Dendritic cell treated with granulocyte-macrophage colony-stimulating factor and Interleukin-4, amounts not matched to agents 40 ng/mL and 50 ng/mL, for 4 days (primary cell): ENCODE measurements at regions not wholly inside any gene's neighbourhood (a gene's known extent, or its start where the extent isn't known, plus 50 kb on each side); places are given as distances from the start of the nearest gene placed in this dataset.
"Not testable (repeated sequence)": the region's sequence is repeated elsewhere in the genome, so short reads cannot be mapped to it uniquely, and the experiment has no call there.

Experiments
- H3K27ac Mint-ChIP-seq: one replicate; pipeline ENCODE4 v1.8.0; 2022; ENCODE audit warnings: mild to moderate bottlenecking, mixed read lengths
- H3K27me3 Mint-ChIP-seq: one replicate; pipeline ENCODE4 v1.8.0; 2022; ENCODE audit warnings: mild to moderate bottlenecking, mixed read lengths
- H3K36me3 Mint-ChIP-seq: one replicate; pipeline ENCODE4 v1.8.0; 2022; ENCODE audit warnings: low read depth, mixed read lengths
- H3K4me1 Mint-ChIP-seq: one replicate; pipeline ENCODE4 v1.8.0; 2022; ENCODE audit warnings: low read depth, mixed read lengths
- H3K4me3 Mint-ChIP-seq: one replicate; pipeline ENCODE4 v1.8.0; 2022; ENCODE audit warnings: mild to moderate bottlenecking, moderate library complexity, mixed read lengths
- H3K9me3 Mint-ChIP-seq: one replicate; pipeline ENCODE4 v1.8.0; 2022; ENCODE audit warnings: mixed read lengths
- intact Hi-C: fragments of 100-400 bp; cut with micrococcal nuclease; formaldehyde crosslinking; loops from one replicate; pipeline ENCODE4 v1.15.0; 2022

- Mint-ChIP-seq H3K36me3 (no peaks in the 10 kb centered on the region), H3K27ac (no peak overlapping the region), H3K9me3 (no peaks in the 10 kb centered on the region), H3K4me3 (no peak overlapping the region), H3K27me3 (no peaks in the 10 kb centered on the region), H3K4me1 (no peaks in the 10 kb centered on the region)
- intact Hi-C loops = no loop called here
Measured at GRCh38 chr14:27863166-27863565, 903.4 kb upstream of the FOXG1 start.

- intact Hi-C loops = no loop called here
- Mint-ChIP-seq H3K4me3 (no peak overlapping the region), H3K9me3 (peaks cover 14% of the 10 kb centered on the region), H3K27ac (no peak overlapping the region), H3K4me1 (no peaks in the 10 kb centered on the region), H3K36me3 (no peaks in the 10 kb centered on the region), H3K27me3 (no peaks in the 10 kb centered on the region)
Measured at GRCh38 chr14:27881063-27881462, 885.5 kb upstream of the FOXG1 start.

- no peaks in the 10 kb centered on the region for H3K4me1 Mint-ChIP-seq
- no peaks in the 10 kb centered on the region for H3K36me3 Mint-ChIP-seq
- peaks cover 14% of the 10 kb centered on the region for H3K9me3 Mint-ChIP-seq
- H3K4me3 Mint-ChIP-seq = no peak overlapping the region
- H3K27me3 Mint-ChIP-seq = no peaks in the 10 kb centered on the region
- no peak overlapping the region for H3K27ac Mint-ChIP-seq
- intact Hi-C loops = no loop called here
Measured at GRCh38 chr14:27881646-27882045, 884.9 kb upstream of the FOXG1 start.

DNA sequence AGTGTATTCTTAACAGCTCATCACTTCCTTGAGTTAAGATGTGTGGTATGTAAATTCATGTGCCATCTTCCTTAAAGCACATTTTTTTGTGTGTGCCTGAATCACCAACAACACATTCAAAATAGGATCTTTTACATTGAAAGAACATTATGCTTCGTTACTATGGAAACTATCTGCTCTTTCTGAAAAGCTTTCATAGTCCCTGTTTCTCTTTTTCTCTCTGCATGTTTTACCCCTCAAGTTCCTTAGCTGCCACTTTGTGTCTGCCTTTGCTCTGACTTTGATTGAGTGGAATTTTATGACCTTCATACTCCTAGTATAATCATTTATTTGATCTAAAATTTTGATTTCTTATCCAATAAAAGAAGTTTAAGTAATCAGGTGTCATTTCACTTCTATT, 880.3 kb upstream of the FOXG1 start:
- no peak overlapping the region for H3K4me3 Mint-ChIP-seq
- H3K9me3 Mint-ChIP-seq = peaks cover 14% of the 10 kb centered on the region
- no peak overlapping the region for H3K27ac Mint-ChIP-seq
- H3K27me3 Mint-ChIP-seq = no peaks in the 10 kb centered on the region
- no peaks in the 10 kb centered on the region for H3K4me1 Mint-ChIP-seq
- intact Hi-C loops = no loop called here
- H3K36me3 Mint-ChIP-seq = no peaks in the 10 kb centered on the region

- H3K9me3 Mint-ChIP-seq = no peaks in the 10 kb centered on the region
- no peak overlapping the region for H3K4me3 Mint-ChIP-seq
- no peaks in the 10 kb centered on the region for H3K27me3 Mint-ChIP-seq
- intact Hi-C loops = no loop called here
- no peaks in the 10 kb centered on the region for H3K4me1 Mint-ChIP-seq
- H3K36me3 Mint-ChIP-seq = no peaks in the 10 kb centered on the region
- H3K27ac Mint-ChIP-seq = no peak overlapping the region
Measured at GRCh38 chr14:27890259-27890658, 876.3 kb upstream of the FOXG1 start.

- H3K4me1 Mint-ChIP-seq, H3K27ac Mint-ChIP-seq, H3K27me3 Mint-ChIP-seq, H3K9me3 Mint-ChIP-seq, H3K36me3 Mint-ChIP-seq, H3K4me3 Mint-ChIP-seq, intact Hi-C loops: not testable (repeated sequence)
Measured at GRCh38 chr14:27908484-27908883, 858.1 kb upstream of the FOXG1 start.

- intact Hi-C loops = no loop called here
- H3K27me3 Mint-ChIP-seq = no peaks in the 10 kb centered on the region
Measured at GRCh38 chr14:27916326-27916725, 850.3 kb upstream of the FOXG1 start.

DNA sequence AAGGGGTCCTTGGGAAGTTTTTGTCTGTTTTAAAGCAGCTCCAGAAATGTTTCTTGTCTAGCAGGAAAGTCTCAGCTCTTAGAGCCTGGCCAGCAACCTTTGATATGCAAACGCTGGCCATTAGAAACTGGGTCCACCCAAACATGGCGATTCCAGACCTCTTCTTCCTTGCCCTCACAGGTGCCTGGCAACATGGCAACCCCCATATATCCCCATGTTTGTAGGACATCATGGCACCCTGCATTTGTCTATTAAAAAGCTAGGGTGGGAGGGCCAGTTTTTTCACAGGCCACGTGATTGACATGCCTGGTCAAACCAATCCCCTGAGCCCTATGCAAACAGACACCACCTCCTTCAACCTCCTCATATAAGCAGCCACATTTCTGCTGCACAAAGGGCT, 848.7 kb upstream of the FOXG1 start:
- H3K4me3 Mint-ChIP-seq = no peak overlapping the region
- peaks cover 17% of the 10 kb centered on the region for H3K9me3 Mint-ChIP-seq
- no peak overlapping the region for H3K27ac Mint-ChIP-seq
- H3K4me1 Mint-ChIP-seq = no peaks in the 10 kb centered on the region
- H3K36me3 Mint-ChIP-seq = no peaks in the 10 kb centered on the region
- H3K27me3 Mint-ChIP-seq = no peaks in the 10 kb centered on the region
- intact Hi-C loops = no loop called here

More at GRCh38 chr14:27916326-27916725, 850.3 kb upstream of the FOXG1 start:
- H3K4me3 Mint-ChIP-seq = no peak overlapping the region
- no peaks in the 10 kb centered on the region for H3K36me3 Mint-ChIP-seq
- H3K27ac Mint-ChIP-seq = no peak overlapping the region
- H3K9me3 Mint-ChIP-seq = peaks cover 13% of the 10 kb centered on the region
- no peaks in the 10 kb centered on the region for H3K4me1 Mint-ChIP-seq

- H3K36me3 Mint-ChIP-seq = no peaks in the 10 kb centered on the region
- no peaks in the 10 kb centered on the region for H3K4me1 Mint-ChIP-seq
- H3K4me3 Mint-ChIP-seq = no peak overlapping the region
- intact Hi-C loops = no loop called here
- H3K27ac Mint-ChIP-seq = no peak overlapping the region
- no peaks in the 10 kb centered on the region for H3K9me3 Mint-ChIP-seq
- H3K27me3 Mint-ChIP-seq = no peaks in the 10 kb centered on the region
Measured at GRCh38 chr14:27927519-27927918, 839.1 kb upstream of the FOXG1 start.

GRCh38 chr14:27929797-27930347, 836.7 kb upstream of the FOXG1 start:
- Mint-ChIP-seq H3K9me3 (no peaks in the 10 kb centered on the region), H3K4me3 (no peak overlapping the region), H3K4me1 (no peaks in the 10 kb centered on the region), H3K36me3 (no peaks in the 10 kb centered on the region), H3K27me3 (no peaks in the 10 kb centered on the region), H3K27ac (no peak overlapping the region)
- intact Hi-C loops = no loop called here

- H3K27me3 Mint-ChIP-seq = no peaks in the 10 kb centered on the region
- H3K36me3 Mint-ChIP-seq = no peaks in the 10 kb centered on the region
- H3K4me3 Mint-ChIP-seq = no peak overlapping the region
- intact Hi-C loops = no loop called here
- H3K9me3 Mint-ChIP-seq = peaks cover 22% of the 10 kb centered on the region
- no peak overlapping the region for H3K27ac Mint-ChIP-seq
- H3K4me1 Mint-ChIP-seq = no peaks in the 10 kb centered on the region
Measured at GRCh38 chr14:27938392-27938791, 828.2 kb upstream of the FOXG1 start.

- Mint-ChIP-seq H3K27ac (no peak overlapping the region), H3K27me3 (no peaks in the 10 kb centered on the region), H3K4me3 (no peak overlapping the region), H3K4me1 (no peaks in the 10 kb centered on the region), H3K36me3 (no peaks in the 10 kb centered on the region), H3K9me3 (peaks cover under 1% of the 10 kb centered on the region)
- intact Hi-C loops = no loop called here
Measured at GRCh38 chr14:27945512-27945911, 821.1 kb upstream of the FOXG1 start.

- peaks cover 19% of the 10 kb centered on the region for H3K9me3 Mint-ChIP-seq
- no peak overlapping the region for H3K27ac Mint-ChIP-seq
- no peaks in the 10 kb centered on the region for H3K4me1 Mint-ChIP-seq
- intact Hi-C loops = no loop called here
- no peak overlapping the region for H3K4me3 Mint-ChIP-seq
- no peaks in the 10 kb centered on the region for H3K27me3 Mint-ChIP-seq
- H3K36me3 Mint-ChIP-seq = no peaks in the 10 kb centered on the region
Measured at GRCh38 chr14:27958757-27959156, 807.8 kb upstream of the FOXG1 start.

GRCh38 chr14:27995691-27996090, 770.9 kb upstream of the FOXG1 start:
- Mint-ChIP-seq H3K4me1 (no peaks in the 10 kb centered on the region), H3K36me3 (no peaks in the 10 kb centered on the region), H3K4me3 (no peak overlapping the region), H3K27ac (no peak overlapping the region), H3K27me3 (no peaks in the 10 kb centered on the region), H3K9me3 (no peaks in the 10 kb centered on the region)
- intact Hi-C loops = no loop called here

DNA sequence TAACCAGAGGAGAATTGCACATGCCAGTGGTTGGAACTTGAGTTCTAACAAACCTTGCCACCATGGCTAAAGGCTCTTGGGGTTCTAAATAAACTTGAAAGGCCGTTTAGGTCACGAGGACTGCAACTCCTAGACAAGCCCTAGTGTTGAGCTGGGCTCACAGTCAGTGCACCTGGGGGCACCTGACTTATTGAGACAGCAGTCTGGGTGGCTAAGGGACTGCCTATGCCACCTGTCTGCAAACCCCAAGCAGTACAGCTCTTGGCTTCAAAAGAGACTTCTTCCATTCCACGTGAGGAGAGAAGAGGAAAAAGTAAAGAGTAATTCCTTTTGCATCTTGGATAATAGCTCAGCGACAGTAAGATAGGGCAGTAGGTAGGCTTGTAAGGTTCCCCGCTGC, 765.6 kb upstream of the FOXG1 start:
- H3K36me3 Mint-ChIP-seq = no peaks in the 10 kb centered on the region
- H3K27ac Mint-ChIP-seq = no peak overlapping the region
- peaks cover 38% of the 10 kb centered on the region for H3K9me3 Mint-ChIP-seq
- H3K4me3 Mint-ChIP-seq = no peak overlapping the region
- no peaks in the 10 kb centered on the region for H3K27me3 Mint-ChIP-seq
- intact Hi-C loops = no loop called here
- H3K4me1 Mint-ChIP-seq = no peaks in the 10 kb centered on the region
